Lower leg skin (tissue), 4 donors: ENCODE measurements at regions not wholly inside any gene's neighbourhood (a gene's known extent, or its start where the extent isn't known, plus 50 kb on each side); places are given as distances from the start of the nearest gene placed in this dataset.
A peak's percentile ranks its signal among the peaks of the same experiment; 100 is the strongest.

Experiments
- DNase-seq, 2 donors: peaks; one replicate each; pipeline ENCODE4 v3.0.0-alpha.2; 2019; ENCODE audit warnings: low spot score in 2 of 2
- H3K4me3 ChIP-seq: fragments of 200-600 bp; sonication (generic); 2 replicates; pipeline ENCODE4 v1.5.1; 2017; ENCODE audit warnings: mild to moderate bottlenecking, low read depth; ENCODE audit not compliant: poor library complexity, severe bottlenecking
- CTCF ChIP-seq, 3 donors: fragments of 450-650 bp; IDR thresholded peaks; one replicate each; pipeline ENCODE4 v1.5.1; 2016; ENCODE audit warnings: antibody characterized with exemption in 3 of 3, mild to moderate bottlenecking in 3 of 3, moderate library complexity in 2 of 3
- POLR2A ChIP-seq, 2 donors: fragments of 450-650 bp; IDR thresholded peaks; one replicate each; pipeline ENCODE4 v1.6.1; 2016 to 2017; ENCODE audit warnings: antibody characterized with exemption in 2 of 2, mild to moderate bottlenecking in 1 of 2, moderate library complexity in 1 of 2
- WGBS, 2 donors: methylation state at CpG; one replicate each; pipeline ENCODE4 v1.1.5; 2018; 5-methylcytosine and 5-hydroxymethylcytosine counted together
- intact Hi-C: fragments of 100-400 bp; cut with DNase I; formaldehyde crosslinking; loops from one replicate; pipeline ENCODE4 v1.15.0; 2023; ENCODE audit warnings: low total_unique reads

- TF ChIP-seq POLR2A (IDR thresholded peaks at IDR 0.05) = no peak
- no peak for TF ChIP-seq CTCF (IDR thresholded peaks at IDR 0.05)
- no peak for DNase-seq
- WGBS, 2 donors = 73% methylated on average over 6 of the region's 6 CpGs
- no peak overlapping the region for H3K4me3 ChIP-seq
- intact Hi-C loops = no loop called here
Measured at GRCh38 chr13:59099182-59099974, 1064.3 kb downstream of the DIAPH3 start.

GRCh38 chr13:59103004-59103768 is 1060.5 kb downstream of the DIAPH3 start:
- H3K4me3 ChIP-seq = no peak overlapping the region
- DNase-seq = no peak
- intact Hi-C loops = no loop called here
- no peak for TF ChIP-seq CTCF (IDR thresholded peaks at IDR 0.05)
- no peak for TF ChIP-seq POLR2A (IDR thresholded peaks at IDR 0.05)
- 52 to 56% methylated on average over 4 of the region's 4 CpGs for WGBS, 2 donors

GRCh38 chr13:59111751-59112171 is 1052.0 kb downstream of the DIAPH3 start:
- intact Hi-C loops = no loop called here

GRCh38 chr13:59112221-59112718 is 1051.5 kb downstream of the DIAPH3 start:
- TF ChIP-seq CTCF (IDR thresholded peaks at IDR 0.05) = no peak
- TF ChIP-seq POLR2A (IDR thresholded peaks at IDR 0.05) = no peak
- H3K4me3 ChIP-seq = no peak overlapping the region
- intact Hi-C loops = no loop called here
- 46 to 49% methylated on average over 6 of the region's 6 CpGs for WGBS, 2 donors
- DNase-seq = peak in 1 of 2 donors; percentile 34

More at GRCh38 chr13:59111751-59112171, 1052.0 kb downstream of the DIAPH3 start:
- H3K4me3 ChIP-seq = no peak overlapping the region
- TF ChIP-seq CTCF (IDR thresholded peaks at IDR 0.05) = no peak
- TF ChIP-seq POLR2A (IDR thresholded peaks at IDR 0.05) = no peak
- WGBS, 2 donors = 21 to 37% methylated on average over 3 of the region's 3 CpGs
- DNase-seq = no peak

GRCh38 chr13:59119475-59119874 is 1044.3 kb downstream of the DIAPH3 start:
- intact Hi-C loops = no loop called here
- DNase-seq = no peak
- 47 to 68% methylated on average over 2 of the region's 2 CpGs for WGBS, 2 donors
- TF ChIP-seq POLR2A (IDR thresholded peaks at IDR 0.05) (no peak), CTCF (IDR thresholded peaks at IDR 0.05) (no peak)
- H3K4me3 ChIP-seq = no peak overlapping the region
